Small intestine (tissue), 7 donors: ENCODE measurements at regions not wholly inside any gene's neighbourhood (a gene's known extent, or its start where the extent isn't known, plus 50 kb on each side); places are given as distances from the start of the nearest gene placed in this dataset.

ENCODE experiments used
- DNase-seq, 2 donors: peaks; one replicate each; pipeline versions ENCODE4 v3.0.0 to v3.0.0-alpha.2; 2013
- FAIRE-seq: peaks from 2 replicates; lab custom pipeline; 2012; peaks lifted over from hg19 to GRCh38; lab: Jason Lieb, UNC
- H3K27ac ChIP-seq, 3 donors: one replicate each; pipeline ENCODE4 v1.5.1; 2013; ENCODE audit warnings: low read length in 2 of 3, mild to moderate bottlenecking in 2 of 3, control low read depth in 1 of 3, inconsistent platforms in 1 of 3, low read depth in 1 of 3, moderate library complexity in 1 of 3
- H3K27me3 ChIP-seq, 3 donors: one replicate each; pipeline ENCODE4 v1.6.1; 2013; ENCODE audit warnings: low read length in 3 of 3, inconsistent platforms in 1 of 3; ENCODE audit not compliant: control insufficient read depth in 3 of 3, insufficient read depth in 3 of 3
- H3K36me3 ChIP-seq, 3 donors: one replicate each; pipeline ENCODE4 v1.6.1; 2013; ENCODE audit warnings: low read length in 3 of 3, inconsistent platforms in 1 of 3, low read depth in 1 of 3, mild to moderate bottlenecking in 1 of 3, moderate library complexity in 1 of 3; ENCODE audit not compliant: control insufficient read depth in 3 of 3, insufficient read depth in 2 of 3
- H3K4me1 ChIP-seq, 3 donors: one replicate each; pipeline ENCODE4 v1.6.1; 2013; ENCODE audit warnings: low read length in 2 of 3, inconsistent platforms in 1 of 3, low read depth in 1 of 3, mild to moderate bottlenecking in 1 of 3, moderate library complexity in 1 of 3; ENCODE audit not compliant: control insufficient read depth in 3 of 3, insufficient read depth in 2 of 3
- H3K4me3 ChIP-seq, 3 donors: one replicate each; pipeline ENCODE4 v1.5.1; 2013; ENCODE audit warnings: low read length in 3 of 3, control low read depth in 1 of 3, inconsistent platforms in 1 of 3, low read depth in 1 of 3, mild to moderate bottlenecking in 1 of 3, moderate library complexity in 1 of 3
- H3K9me3 ChIP-seq, 2 donors: one replicate each; pipeline ENCODE4 v1.6.1; 2013; ENCODE audit warnings: low read depth in 1 of 2, low read length in 1 of 2; ENCODE audit not compliant: control insufficient read depth in 2 of 2, insufficient read depth in 1 of 2
- WGBS, 3 donors: extraction: QIAGEN DNeasy Blood & Tissue Kit; methylation state at CpG; one replicate each; pipeline ENCODE4 v1.1.7; 2013; 5-methylcytosine and 5-hydroxymethylcytosine counted together
- donor health status: healthy with polysubstance abuse.
- donor health status: control.
- donor health status: control.
- donor health status: Bipolar disorder and iron deficiency.
- donor health status: healthy.

- Histone ChIP-seq H3K4me3 (no peak overlapping the region), H3K27me3 (no peaks in the 10 kb centered on the region), H3K36me3 (no peaks in the 10 kb centered on the region), H3K9me3 (no peaks in the 10 kb centered on the region), H3K27ac (no peak overlapping the region), H3K4me1 (peaks cover 0 to 4% (median 0%) of the 10 kb centered on the region in 3 donors)
- DNase-seq, result peak in 1 of 2 donors; percentile 17
- no peak for FAIRE-seq
- 5 to 44% (median 37%) methylated on average over 4 of the region's 4 CpGs for WGBS, 3 donors
Observed at GRCh38 chr1:90557706-90558105, 159.4 kb downstream of the BARHL2 start.

DNA sequence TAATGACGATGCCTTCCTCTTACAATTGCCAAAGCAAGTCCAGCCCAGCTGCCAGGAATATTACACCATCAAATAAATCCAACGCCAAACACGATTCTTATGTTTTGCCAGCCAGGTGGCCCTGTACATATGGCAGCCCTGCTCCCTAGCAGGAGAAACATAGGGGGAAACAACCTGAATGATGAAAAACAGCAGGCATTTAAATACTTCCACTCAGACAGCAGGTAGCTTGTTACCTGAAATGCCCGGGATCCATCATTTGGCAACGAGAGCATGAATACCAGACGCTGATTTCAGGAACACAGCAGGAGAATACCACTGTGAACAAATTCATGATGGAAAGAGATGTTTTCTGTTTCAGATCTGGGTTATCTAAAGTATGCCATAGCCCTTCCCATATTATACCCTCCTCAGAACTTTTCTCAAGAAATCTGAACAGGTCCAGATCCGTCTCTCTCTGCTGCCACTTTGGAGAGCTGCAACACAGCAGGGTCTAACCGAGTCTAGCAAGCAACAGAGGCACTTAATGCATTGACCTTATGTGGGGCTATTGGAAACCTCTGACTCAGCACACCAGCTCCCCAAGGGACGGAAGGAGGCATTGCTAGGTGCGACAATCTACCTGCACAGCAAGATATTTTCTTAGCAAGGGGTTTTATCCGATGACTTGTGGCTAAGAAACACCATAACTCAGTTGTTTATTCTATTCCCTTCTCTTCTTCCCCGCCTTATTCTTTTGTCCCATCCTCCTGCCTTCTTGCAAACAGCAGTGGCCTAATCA is 166.3 kb downstream of the BARHL2 start:
- Histone ChIP-seq H3K27me3 (no peaks in the 10 kb centered on the region), H3K4me1 (no peaks in the 10 kb centered on the region), H3K4me3 (no peak overlapping the region), H3K36me3 (no peaks in the 10 kb centered on the region), H3K9me3 (no peaks in the 10 kb centered on the region), H3K27ac (no peak overlapping the region)
- WGBS, 3 donors, result 65 to 70% (median 67%) methylated on average over 12 of the region's 12 CpGs
- FAIRE-seq, result no peak
- DNase-seq, result no peak

DNA sequence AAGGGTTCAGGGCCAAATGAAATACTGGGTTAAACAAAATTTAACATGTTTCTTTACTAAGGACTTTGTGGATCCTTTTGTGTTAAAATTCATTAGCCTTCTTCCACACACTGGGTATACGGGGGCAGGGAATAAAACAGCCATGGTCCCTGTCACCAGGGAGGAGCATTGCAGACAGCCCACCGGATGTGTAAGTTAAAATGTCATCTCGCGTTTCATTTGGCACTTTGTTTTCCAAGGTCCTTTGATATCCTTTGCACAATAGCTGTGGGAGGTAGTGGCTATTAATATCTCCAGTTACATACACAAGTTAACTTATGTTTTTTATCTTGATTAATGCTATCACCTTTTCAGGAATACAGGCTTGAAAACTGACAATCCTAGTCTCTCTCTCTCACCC is 172.7 kb downstream of the BARHL2 start:
- no peak for FAIRE-seq
- DNase-seq, result no peak
- no peaks in the 10 kb centered on the region for H3K36me3 ChIP-seq
- WGBS, 3 donors, result 50 to 80% (median 67%) methylated on average over 4 of the region's 4 CpGs
- H3K27ac ChIP-seq, result no peak overlapping the region
- H3K9me3 ChIP-seq, result no peaks in the 10 kb centered on the region
- H3K27me3 ChIP-seq, result no peaks in the 10 kb centered on the region
- no peaks in the 10 kb centered on the region for H3K4me1 ChIP-seq
- H3K4me3 ChIP-seq, result no peak overlapping the region

DNA sequence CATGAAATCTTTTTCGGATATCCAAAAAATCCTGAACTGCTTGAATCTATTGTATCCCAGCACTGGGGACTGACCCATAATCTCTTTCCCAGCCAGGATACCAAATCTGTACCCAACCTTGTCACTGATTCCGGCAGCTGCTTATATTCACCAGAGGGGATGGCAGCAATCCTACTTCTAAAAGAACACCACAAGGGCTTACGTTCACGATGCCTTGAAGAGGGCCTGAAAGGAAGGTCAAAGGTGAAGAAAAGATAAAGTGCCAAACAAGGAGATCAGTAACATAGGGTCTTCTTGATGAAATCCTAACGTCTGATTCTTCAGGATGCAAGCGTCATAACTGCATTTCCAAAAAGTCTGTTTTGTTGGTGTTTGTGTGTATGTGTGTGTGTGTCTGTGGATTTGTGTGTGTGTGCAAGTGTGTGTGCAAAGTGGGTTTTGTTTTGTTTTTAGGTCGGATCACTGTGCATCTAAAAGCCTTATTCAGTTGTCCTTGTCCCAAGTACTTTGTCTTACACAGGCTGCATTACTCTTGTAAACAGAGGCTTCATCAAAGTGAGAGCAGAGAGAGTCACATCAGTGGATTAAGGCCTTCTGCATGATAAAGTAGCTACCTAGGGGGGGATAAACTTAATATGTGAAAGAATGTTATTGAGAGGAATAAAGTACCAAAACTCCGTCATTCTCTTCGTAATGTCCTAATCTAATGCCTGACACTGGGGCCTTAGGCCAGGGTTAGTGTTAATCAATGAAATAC is 179.3 kb downstream of the BARHL2 start:
- DNase-seq (no peak), FAIRE-seq (no peak)
- 65 to 74% (median 71%) methylated on average over 9 of the region's 9 CpGs for WGBS, 3 donors
- Histone ChIP-seq H3K4me1 (peaks cover 0 to under 1% (median 0%) of the 10 kb centered on the region in 3 donors), H3K27me3 (peaks cover 0 to 6% (median 0%) of the 10 kb centered on the region in 3 donors), H3K36me3 (no peaks in the 10 kb centered on the region), H3K9me3 (no peaks in the 10 kb centered on the region), H3K27ac (no peak overlapping the region), H3K4me3 (no peak overlapping the region)

- FAIRE-seq (no peak), DNase-seq (no peak)
- no peaks in the 10 kb centered on the region for H3K9me3 ChIP-seq
- peaks cover 0 to 6% (median 0%) of the 10 kb centered on the region in 3 donors for H3K27me3 ChIP-seq
- peaks cover 0 to 3% (median 0%) of the 10 kb centered on the region in 3 donors for H3K4me1 ChIP-seq
- no peak overlapping the region for H3K4me3 ChIP-seq
- WGBS, 3 donors, result 60 to 74% (median 73%) methylated on average over 6 of the region's 6 CpGs
- H3K27ac ChIP-seq, result no peak overlapping the region
- H3K36me3 ChIP-seq, result no peaks in the 10 kb centered on the region
Observed at GRCh38 chr1:90534663-90535295, 182.3 kb downstream of the BARHL2 start.

GRCh38 chr1:90534116-90534515 is 183.0 kb downstream of the BARHL2 start:
- Histone ChIP-seq H3K4me1 (peaks cover 0 to 3% (median 0%) of the 10 kb centered on the region in 3 donors), H3K27me3 (peaks cover 0 to 6% (median 0%) of the 10 kb centered on the region in 3 donors), H3K4me3 (no peak overlapping the region), H3K9me3 (no peaks in the 10 kb centered on the region), H3K36me3 (no peaks in the 10 kb centered on the region), H3K27ac (no peak overlapping the region)
- 66 to 74% (median 69%) methylated on average over 6 of the region's 6 CpGs for WGBS, 3 donors
- DNase-seq, result no peak
- FAIRE-seq, result no peak

GRCh38 chr1:90526954-90527353 is 190.1 kb downstream of the BARHL2 start:
- FAIRE-seq, result no peak
- H3K4me1 ChIP-seq, result no peaks in the 10 kb centered on the region
- no peaks in the 10 kb centered on the region for H3K36me3 ChIP-seq
- H3K27me3 ChIP-seq, result no peaks in the 10 kb centered on the region
- no peaks in the 10 kb centered on the region for H3K9me3 ChIP-seq
- H3K4me3 ChIP-seq, result no peak overlapping the region
- no peak overlapping the region for H3K27ac ChIP-seq
- no peak for DNase-seq

DNA sequence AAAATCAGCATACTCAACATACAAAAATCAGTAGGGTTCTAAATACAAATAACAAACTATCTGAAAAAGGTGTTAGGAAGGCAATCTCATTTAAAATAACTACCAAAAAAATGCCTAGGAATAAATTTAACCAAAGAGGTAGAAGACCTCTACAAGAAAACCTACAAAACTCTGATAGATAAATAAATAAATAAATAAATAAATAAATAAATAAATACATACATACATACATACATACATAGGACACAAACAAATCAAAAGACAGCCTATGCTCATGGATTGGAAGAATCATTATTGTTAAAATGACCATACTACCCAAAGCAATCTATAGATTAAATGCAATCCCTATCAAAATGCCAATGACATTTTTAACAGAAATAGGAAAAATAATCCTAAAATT is 194.7 kb downstream of the BARHL2 start:
- no peaks in the 10 kb centered on the region for H3K4me1 ChIP-seq
- DNase-seq (no peak), FAIRE-seq (no peak)
- H3K4me3 ChIP-seq, result no peak overlapping the region
- no peak overlapping the region for H3K27ac ChIP-seq
- no peaks in the 10 kb centered on the region for H3K27me3 ChIP-seq
- no peaks in the 10 kb centered on the region for H3K9me3 ChIP-seq
- H3K36me3 ChIP-seq, result no peaks in the 10 kb centered on the region
